H1 (cell line): ENCODE measurements at regions not wholly inside any gene's neighbourhood (a gene's known extent, or its start where the extent isn't known, plus 50 kb on each side); places are given as distances from the start of the nearest gene placed in this dataset.

Experiments
- CTCF ChIA-PET: fragments of 300-600 bp; sonication (Branson Sonifier 250); formaldehyde crosslinking; loops from one replicate; lab custom pipeline; 2021; ENCODE audit not compliant: partially characterized antibody; lab: Charles Lee
- POLR2A ChIA-PET: fragments of 300-600 bp; sonication (Branson Sonifier 250); formaldehyde crosslinking; loops from one replicate; lab custom pipeline; 2021; ENCODE audit warnings: inconsistent platforms; ENCODE audit not compliant: partially characterized antibody; lab: Charles Lee
- DNase-seq, 2 experiments: peaks; one replicate each; pipeline versions ENCODE4 v3.0.0 to v3.0.0-alpha.2; 2010 to 2022; ENCODE audit warnings: low spot score in 2 of 2, low read depth in 1 of 2, mixed read lengths in 1 of 2
- FAIRE-seq: peaks from 2 replicates; lab custom pipeline; 2011; peaks lifted over from hg19 to GRCh38; lab: Jason Lieb, UNC
- H2AFZ ChIP-seq: 2 replicates; pipeline ENCODE4 v1.8.1; 2012; ENCODE audit warnings: low read length, inconsistent platforms
- H2AK5ac ChIP-seq: 2 replicates; pipeline ENCODE4 v1.6.1; 2013; ENCODE audit warnings: low read depth, low read length
- H2BK120ac ChIP-seq: replicated peaks from 2 replicates; pipeline ENCODE3; 2013; ENCODE audit warnings: low read depth, low read length, inconsistent platforms
- H2BK12ac ChIP-seq: 2 replicates; pipeline ENCODE4 v1.6.1; 2013; ENCODE audit warnings: low read depth, low read length
- H2BK15ac ChIP-seq: 2 replicates; pipeline ENCODE4 v1.6.1; 2013; ENCODE audit warnings: low read length
- H2BK20ac ChIP-seq: 2 replicates; pipeline ENCODE4 v1.6.1; 2013; ENCODE audit warnings: low read length
- H2BK5ac ChIP-seq: 2 replicates; pipeline ENCODE4 v1.6.1; 2013; ENCODE audit warnings: low read depth, low read length
- H3K14ac ChIP-seq: 2 replicates; pipeline ENCODE4 v1.6.1; 2013; ENCODE audit warnings: inconsistent platforms; ENCODE audit not compliant: insufficient read length
- H3K18ac ChIP-seq: 2 replicates; pipeline ENCODE4 v1.6.1; 2013; ENCODE audit warnings: low read length; ENCODE audit errors: extremely low read depth
- H3K23ac ChIP-seq: 2 replicates; pipeline ENCODE4 v1.6.1; 2013; ENCODE audit warnings: inconsistent platforms; ENCODE audit not compliant: insufficient read length
- H3K23me2 ChIP-seq: 2 replicates; pipeline ENCODE4 v1.6.1; 2013; ENCODE audit warnings: low read depth, low read length
- H3K27ac ChIP-seq: 2 replicates; pipeline ENCODE4 v1.6.1; 2011; ENCODE audit warnings: low read depth, low read length, inconsistent platforms
- H3K27me3 ChIP-seq, 4 experiments: replicated peaks in 1 of 4; 1 replicate in 1 of 4; 2 replicates in 3 of 4; pipeline versions ENCODE4 v1.6.1 to v1.8.1; 2011 to 2013; ENCODE audit warnings: low read length in 3 of 4, mild to moderate bottlenecking in 3 of 4, inconsistent platforms in 2 of 4, mixed read lengths in 2 of 4, moderate library complexity in 1 of 4; ENCODE audit not compliant: control insufficient read depth in 3 of 4, insufficient read depth in 3 of 4; ENCODE audit errors: extremely low read depth in 1 of 4
- H3K36me3 ChIP-seq, 4 experiments: 2 replicates each; pipeline versions ENCODE4 v1.6.1 to v1.8.1; 2011 to 2013; ENCODE audit warnings: mild to moderate bottlenecking in 4 of 4, low read length in 3 of 4, moderate library complexity in 2 of 4, control low read depth in 1 of 4, inconsistent platforms in 1 of 4; ENCODE audit not compliant: insufficient read depth in 4 of 4, control insufficient read depth in 2 of 4
- H3K4ac ChIP-seq: replicated peaks from 2 replicates; pipeline ENCODE3; 2013; ENCODE audit warnings: low read length, low read depth, mixed read lengths, inconsistent platforms; ENCODE audit not compliant: insufficient read length
- H3K4me1 ChIP-seq, 4 experiments: replicated peaks in 1 of 4; 1 replicate in 1 of 4; 2 replicates in 3 of 4; pipeline versions ENCODE4 v1.6.1 to v1.8.1; 2011 to 2013; ENCODE audit warnings: low read length in 3 of 4, inconsistent platforms in 2 of 4, mixed read lengths in 1 of 4; ENCODE audit not compliant: insufficient read depth in 4 of 4, control insufficient read depth in 3 of 4
- H3K4me2 ChIP-seq, 2 experiments: 2 replicates each; pipeline versions ENCODE4 v1.6.1 to v1.8.1; 2011 to 2013; ENCODE audit warnings: low read depth in 2 of 2, low read length in 2 of 2, control low read depth in 1 of 2, inconsistent platforms in 1 of 2, mild to moderate bottlenecking in 1 of 2; ENCODE audit not compliant: insufficient read depth in 1 of 2
- H3K4me3 ChIP-seq, 4 experiments: fragments of 200-600, 300-600 bp in 1 of 4; sonication (generic), shearing (Covaris generic), sonication (Bioruptor Twin) in 1 of 4; 2 replicates each; pipeline versions ENCODE4 v1.5.1 to v1.8.1; 2011 to 2016; ENCODE audit warnings: low read length in 4 of 4, low read depth in 3 of 4, control low read depth in 2 of 4, inconsistent platforms in 2 of 4, mild to moderate bottlenecking in 2 of 4, mixed read lengths in 1 of 4, moderate library complexity in 1 of 4; ENCODE audit not compliant: insufficient read depth in 2 of 4; ENCODE audit errors: extremely low read depth in 1 of 4
- H3K56ac ChIP-seq: replicated peaks from 2 replicates; pipeline ENCODE3; 2013; ENCODE audit warnings: low read depth, mild to moderate bottlenecking, mixed read lengths, low read length, inconsistent platforms; ENCODE audit not compliant: insufficient read length
- H3K79me1 ChIP-seq: 2 replicates; pipeline ENCODE4 v1.6.1; 2013; ENCODE audit warnings: low read depth, low read length, control low read depth
- H3K79me2 ChIP-seq, 2 experiments: 2 replicates each; pipeline versions ENCODE4 v1.6.1 to v1.8.1; 2012 to 2013; ENCODE audit warnings: low read length in 2 of 2, mild to moderate bottlenecking in 2 of 2, inconsistent platforms in 1 of 2; ENCODE audit not compliant: insufficient read depth in 2 of 2, control insufficient read depth in 1 of 2
- H3K9ac ChIP-seq, 4 experiments: replicated peaks in 1 of 4; 1 replicate in 1 of 4; 2 replicates in 3 of 4; pipeline versions ENCODE4 v1.6.1 to v1.8.1; 2011 to 2013; ENCODE audit warnings: low read depth in 3 of 4, low read length in 3 of 4, control low read depth in 2 of 4, mild to moderate bottlenecking in 2 of 4, moderate library complexity in 2 of 4, inconsistent platforms in 1 of 4; ENCODE audit errors: extremely low read depth in 1 of 4
- H3K9me3 ChIP-seq, 2 experiments: 2 replicates each; pipeline versions ENCODE4 v1.6.1 to v1.8.1; 2012 to 2013; ENCODE audit warnings: mild to moderate bottlenecking in 2 of 2, moderate library complexity in 2 of 2, control low read depth in 1 of 2, inconsistent platforms in 1 of 2, low read depth in 1 of 2, low read length in 1 of 2, mixed read lengths in 1 of 2; ENCODE audit not compliant: insufficient read depth in 2 of 2
- H4K20me1 ChIP-seq, 2 experiments: replicated peaks in 1 of 2; 2 replicates each; pipeline versions ENCODE3 to v1.8.1; 2011 to 2013; ENCODE audit warnings: inconsistent platforms in 2 of 2, low read length in 2 of 2, mild to moderate bottlenecking in 1 of 2; ENCODE audit not compliant: insufficient read depth in 2 of 2, control insufficient read depth in 1 of 2
- H4K5ac ChIP-seq: 2 replicates; pipeline ENCODE4 v1.6.1; 2013; ENCODE audit warnings: low read length, low read depth, mixed read lengths, inconsistent platforms; ENCODE audit not compliant: insufficient read length
- H4K8ac ChIP-seq: 2 replicates; pipeline ENCODE4 v1.8.0; 2013; ENCODE audit warnings: mild to moderate bottlenecking, moderate library complexity, low read length, inconsistent platforms; ENCODE audit not compliant: insufficient read depth; ENCODE audit errors: extremely low read depth
- H4K91ac ChIP-seq: replicated peaks from 2 replicates; pipeline ENCODE3; 2013; ENCODE audit warnings: low read length, mixed read lengths, inconsistent platforms; ENCODE audit not compliant: insufficient read length
- CEBPB ChIP-seq: IDR thresholded peaks from 2 replicates; pipeline ENCODE4 v1.6.1; 2012; ENCODE audit warnings: low read depth, low read length
- EGR1 ChIP-seq: IDR thresholded peaks from 2 replicates; pipeline ENCODE4 v1.6.1; 2011; ENCODE audit warnings: low read depth, low read length, borderline replicate concordance
- GABPA ChIP-seq: IDR thresholded peaks from 2 replicates; pipeline ENCODE4 v1.6.1; 2011; ENCODE audit warnings: mild to moderate bottlenecking, low read length, moderate library complexity, borderline replicate concordance; ENCODE audit not compliant: insufficient read depth
- JUN ChIP-seq: IDR thresholded peaks from 2 replicates; pipeline ENCODE4 v1.6.1; 2011; ENCODE audit warnings: low read depth, mild to moderate bottlenecking, improper control_type of control experiment, low read length
- SP4 ChIP-seq: IDR thresholded peaks from 2 replicates; pipeline ENCODE4 v1.6.1; 2012; ENCODE audit warnings: low read length, inconsistent platforms
- TAF7 ChIP-seq: optimal IDR thresholded peaks from 2 replicates; pipeline ENCODE3; 2011; ENCODE audit warnings: low read depth, mild to moderate bottlenecking, inconsistent platforms, low read length, moderate library complexity, borderline replicate concordance
- TCF12 ChIP-seq: IDR thresholded peaks from 2 replicates; pipeline ENCODE4 v1.6.1; 2011; ENCODE audit warnings: low read depth, mild to moderate bottlenecking, low read length
- TEAD4 ChIP-seq: IDR thresholded peaks from 2 replicates; pipeline ENCODE4 v1.6.1; 2012; ENCODE audit warnings: low read depth, low read length, inconsistent platforms, mixed read lengths
- WGBS, 2 experiments: shearing (Covaris generic) in 1 of 2; methylation state at CpG; one replicate each; pipeline versions ENCODE4 v1.1.6 to v1.1.7; 2013 to 2015; ENCODE audit warnings: low lambda C conversion rate in 2 of 2, mixed read lengths in 2 of 2, inconsistent platforms in 1 of 2, low coverage in 1 of 2, missing lambda C conversion rate in 1 of 2; ENCODE audit not compliant: insufficient replicate concordance in 2 of 2, insufficient coverage in 1 of 2, insufficient read length in 1 of 2; ENCODE audit errors: extremely low coverage in 1 of 2, missing lambda C conversion rate in 1 of 2; 5-methylcytosine and 5-hydroxymethylcytosine counted together

- Histone ChIP-seq H2BK20ac (no peak overlapping the region), H3K9me3 (no peaks in the 10 kb centered on the region), H4K91ac (no peak overlapping the region), H3K79me2 (no peaks in the 10 kb centered on the region), H3K23ac (no peak overlapping the region), H3K14ac (no peak overlapping the region), H2AK5ac (no peak overlapping the region), H2BK120ac (no peak overlapping the region), H2BK15ac (no peak overlapping the region), H2AFZ (no peak overlapping the region), H3K23me2 (peaks cover 2% of the 10 kb centered on the region; the same call in 1 of the 2 replicates), H4K5ac (no peak overlapping the region), H3K79me1 (no peaks in the 10 kb centered on the region), H3K4me3 (no peak overlapping the region), H3K56ac (no peak overlapping the region), H2BK5ac (no peak overlapping the region), H3K4me1 (no peaks in the 10 kb centered on the region), H2BK12ac (no peak overlapping the region), H4K20me1 (no peaks in the 10 kb centered on the region), H3K4me2 (no peak overlapping the region), H3K18ac (no peak overlapping the region), H3K27ac (no peak overlapping the region), H3K36me3 (no peaks in the 10 kb centered on the region), H4K8ac (no peak overlapping the region), H3K9ac (no peak overlapping the region), H3K4ac (no peak overlapping the region), H3K27me3 (no peaks in the 10 kb centered on the region)
- FAIRE-seq: no peak
- ChIA-PET CTCF (interaction anchor here (1.5 to 5.8 kb wide), 3 partner anchors 15 to 348 kb away, joined by 4 to 33 read pairs (median 5); partner anchors contain the start of gene BARX2), POLR2A (no interaction called here)
- no peak for DNase-seq
- WGBS, 2 experiments: 91% methylated on average over 11 of the region's 11 CpGs; no CpG with 5 or more reads in 1 of the 2 experiments
- TF ChIP-seq TCF12: no peak
- no peak for TF ChIP-seq TAF7
- no peak for TF ChIP-seq JUN
- TF ChIP-seq CEBPB: no peak
- TF ChIP-seq SP4: no peak
- TF ChIP-seq EGR1: no peak
- no peak for TF ChIP-seq TEAD4
- no peak for TF ChIP-seq GABPA
Observed at GRCh38 chr11:129723761-129724162, 91.9 kb upstream of the TMEM45B start.
